PC-9 (cell line): ENCODE measurements at regions not wholly inside any gene's neighbourhood (a gene's known extent, or its start where the extent isn't known, plus 50 kb on each side); places are given as distances from the start of the nearest gene placed in this dataset.

Source experiments
- BruUV-seq: library from RNA; stranded (reverse); fragments of 400-500 nt; replicated peaks from 2 replicates; lab custom pipeline; 2021; lab: Mats Ljungman, UMichigan
- CTCF ChIA-PET: fragments of 300-600 bp; sonication (Branson Sonifier 250); formaldehyde crosslinking; loops from one replicate; lab custom pipeline; 2022; ENCODE audit warnings: antibody characterized with exemption; lab: Charles Lee
- POLR2A ChIA-PET: fragments of 300-600 bp; sonication (Branson Sonifier 250); formaldehyde crosslinking; loops from one replicate; lab custom pipeline; 2022; ENCODE audit warnings: antibody characterized with exemption; ENCODE audit not compliant: unreplicated experiment; lab: Charles Lee
- DNase-seq, 2 experiments: peaks; one replicate each; pipeline versions ENCODE4 v3.0.0 to v3.0.0-alpha.2; 2015 to 2022; ENCODE audit warnings: mixed read lengths in 1 of 2
- H2AFZ ChIP-seq: fragments of 200-600 bp; sonication (generic); 2 replicates; pipeline ENCODE4 v1.8.1; 2017; ENCODE audit warnings: antibody characterized with exemption
- H3F3A ChIP-seq: fragments of 200-600 bp; sonication (generic); 2 replicates; pipeline ENCODE4 v1.8.1; 2017; ENCODE audit warnings: antibody characterized with exemption, mild to moderate bottlenecking, low read depth; ENCODE audit not compliant: insufficient read depth
- H3K27ac ChIP-seq: fragments of 200-600 bp; sonication (generic); 2 replicates; pipeline ENCODE4 v1.6.1; 2016; ENCODE audit warnings: mixed run types
- H3K27me3 ChIP-seq: fragments of 200-600 bp; sonication (generic); 2 replicates; pipeline ENCODE4 v1.6.1; 2016; ENCODE audit warnings: low read depth, mixed run types; ENCODE audit not compliant: insufficient read depth
- H3K36me3 ChIP-seq: fragments of 200-600 bp; sonication (generic); 2 replicates; pipeline ENCODE4 v1.6.1; 2016; ENCODE audit warnings: low read depth, mixed run types
- H3K4me1 ChIP-seq: fragments of 200-600 bp; sonication (generic); replicated peaks from 2 replicates; pipeline ENCODE4 v1.6.1; 2016; ENCODE audit warnings: mixed run types; ENCODE audit not compliant: insufficient read depth
- H3K4me2 ChIP-seq: fragments of 200-600 bp; sonication (generic); 2 replicates; pipeline ENCODE4 v1.6.1; 2017; ENCODE audit warnings: mixed run types
- H3K4me3 ChIP-seq: fragments of 200-600 bp; sonication (generic); 2 replicates; pipeline ENCODE4 v1.6.1; 2016; ENCODE audit warnings: mixed run types
- H3K79me2 ChIP-seq: fragments of 200-600 bp; sonication (generic); 2 replicates; pipeline ENCODE4 v1.6.1; 2017; ENCODE audit warnings: low read depth, mixed run types
- H3K9me2 ChIP-seq: fragments of 200-600 bp; sonication (generic); 2 replicates; pipeline ENCODE4 v1.8.1; 2017; ENCODE audit warnings: mild to moderate bottlenecking; ENCODE audit not compliant: insufficient read depth
- H3K9me3 ChIP-seq: fragments of 200-600 bp; sonication (generic); 2 replicates; pipeline ENCODE4 v1.8.1; 2016; ENCODE audit warnings: low read depth; ENCODE audit not compliant: insufficient read depth
- H4K20me1 ChIP-seq: fragments of 200-600 bp; sonication (generic); 2 replicates; pipeline ENCODE4 v1.8.1; 2017; ENCODE audit not compliant: insufficient read depth
- EZH2 ChIP-seq: fragments of 200-600 bp; sonication (generic); IDR thresholded peaks from 2 replicates; pipeline ENCODE4 v1.8.0; 2017; ENCODE audit warnings: antibody characterized with exemption, low read depth
- intact Hi-C: fragments of 100-400 bp; cut with micrococcal nuclease; formaldehyde crosslinking; loops from one replicate; pipeline ENCODE4 v1.10.0; 2022; ENCODE audit not compliant: unreplicated experiment
- TF ChIP-seq, protein P1 (sequence below): fragments of 200-600 bp; sonication (generic); conservative IDR thresholded peaks from 2 replicates; pipeline ENCODE4 v1.6.1; 2017; ENCODE audit warnings: mixed run types, antibody characterized with exemption, mild to moderate bottlenecking, moderate library complexity

DNA sequence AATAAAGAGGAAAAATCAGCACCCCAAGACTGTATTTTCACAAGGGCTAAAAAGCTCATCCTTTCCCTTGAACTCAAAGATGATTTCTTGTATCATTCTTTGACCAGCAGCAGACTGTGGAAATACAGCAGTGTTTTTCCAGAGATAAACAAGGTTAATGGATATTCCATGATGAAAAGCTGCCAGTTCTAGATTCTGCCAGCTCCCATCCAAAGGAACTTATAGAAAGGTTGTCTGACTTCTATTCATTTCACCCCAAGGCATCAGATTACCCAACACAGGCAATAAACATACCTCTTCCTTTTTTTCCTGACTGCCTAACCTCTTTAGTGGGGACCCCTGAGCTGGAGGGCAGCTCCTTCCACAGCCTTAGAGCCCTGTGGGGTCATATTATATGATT lies 375.8 kb upstream of the THBS1 start:
- Histone ChIP-seq H3K27me3 (no peaks in the 10 kb centered on the region), H3K79me2 (no peaks in the 10 kb centered on the region), H3F3A (no peaks in the 10 kb centered on the region), H3K9me2 (no peaks in the 10 kb centered on the region), H3K27ac (no peak overlapping the region), H2AFZ (no peak overlapping the region), H3K4me3 (no peak overlapping the region), H3K4me1 (peaks cover 14% of the 10 kb centered on the region), H3K4me2 (no peak overlapping the region), H4K20me1 (no peaks in the 10 kb centered on the region), H3K36me3 (no peaks in the 10 kb centered on the region), H3K9me3 (no peaks in the 10 kb centered on the region; the same call in 1 of the 2 replicates)
- intact Hi-C loops, result no loop called here
- TF ChIP-seq, protein P1, sequence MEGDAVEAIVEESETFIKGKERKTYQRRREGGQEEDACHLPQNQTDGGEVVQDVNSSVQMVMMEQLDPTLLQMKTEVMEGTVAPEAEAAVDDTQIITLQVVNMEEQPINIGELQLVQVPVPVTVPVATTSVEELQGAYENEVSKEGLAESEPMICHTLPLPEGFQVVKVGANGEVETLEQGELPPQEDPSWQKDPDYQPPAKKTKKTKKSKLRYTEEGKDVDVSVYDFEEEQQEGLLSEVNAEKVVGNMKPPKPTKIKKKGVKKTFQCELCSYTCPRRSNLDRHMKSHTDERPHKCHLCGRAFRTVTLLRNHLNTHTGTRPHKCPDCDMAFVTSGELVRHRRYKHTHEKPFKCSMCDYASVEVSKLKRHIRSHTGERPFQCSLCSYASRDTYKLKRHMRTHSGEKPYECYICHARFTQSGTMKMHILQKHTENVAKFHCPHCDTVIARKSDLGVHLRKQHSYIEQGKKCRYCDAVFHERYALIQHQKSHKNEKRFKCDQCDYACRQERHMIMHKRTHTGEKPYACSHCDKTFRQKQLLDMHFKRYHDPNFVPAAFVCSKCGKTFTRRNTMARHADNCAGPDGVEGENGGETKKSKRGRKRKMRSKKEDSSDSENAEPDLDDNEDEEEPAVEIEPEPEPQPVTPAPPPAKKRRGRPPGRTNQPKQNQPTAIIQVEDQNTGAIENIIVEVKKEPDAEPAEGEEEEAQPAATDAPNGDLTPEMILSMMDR, result no peak
- no peak for TF ChIP-seq EZH2
- no TSS peak for BruUV-seq
- POLR2A ChIA-PET, result interaction anchor here (0.6 to 0.9 kb wide), 2 partner anchors 31 to 376 kb away, joined by 3 to 5 read pairs; partner anchors contain the start of gene THBS1
- DNase-seq, result no peak
- CTCF ChIA-PET, result no interaction called here

DNA sequence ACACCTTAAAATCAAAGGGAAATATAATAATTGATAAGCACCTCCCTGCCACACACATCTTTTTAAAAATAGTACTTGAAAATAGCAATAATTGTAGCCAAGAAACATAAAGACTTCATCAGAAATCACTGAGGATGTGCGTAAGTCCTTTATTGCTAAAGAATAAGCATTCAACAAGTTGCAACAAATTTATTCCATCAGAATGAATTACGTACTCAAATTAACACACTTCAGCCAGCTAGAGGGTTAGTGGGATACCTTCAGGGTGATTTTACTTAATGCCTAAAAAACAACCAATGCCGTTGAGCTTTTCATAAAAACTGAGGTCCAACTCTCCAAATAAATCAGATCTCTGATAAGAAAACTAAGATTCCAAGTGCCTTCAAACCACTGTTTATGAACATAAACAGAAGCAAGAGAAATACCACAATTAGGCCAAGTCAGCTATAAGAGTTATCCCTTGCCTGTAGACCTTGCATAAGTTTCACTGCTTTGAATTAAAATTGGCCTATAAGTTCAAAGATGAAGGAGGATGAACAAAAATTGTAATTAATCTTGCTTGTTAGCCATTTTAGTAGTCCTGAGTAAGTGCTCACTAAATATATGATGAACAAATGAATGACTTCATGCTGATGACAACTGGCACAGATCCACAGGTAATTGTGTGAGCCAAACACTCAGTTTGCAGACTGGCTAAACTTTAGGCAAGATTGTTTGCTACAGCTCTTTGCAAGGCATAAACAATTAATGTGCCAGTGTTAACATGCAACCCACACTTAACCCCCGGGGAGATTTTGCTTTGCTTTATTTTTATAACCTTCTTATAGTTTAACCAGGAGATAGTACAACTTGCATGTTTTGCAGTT lies 375.1 kb upstream of the THBS1 start:
- Histone ChIP-seq H2AFZ (no peak overlapping the region), H3K27ac (no peak overlapping the region), H3K9me2 (no peaks in the 10 kb centered on the region), H3K79me2 (no peaks in the 10 kb centered on the region), H4K20me1 (no peaks in the 10 kb centered on the region), H3K4me3 (no peak overlapping the region), H3K36me3 (no peaks in the 10 kb centered on the region), H3K4me2 (no peak overlapping the region), H3F3A (no peaks in the 10 kb centered on the region), H3K27me3 (no peaks in the 10 kb centered on the region), H3K9me3 (no peaks in the 10 kb centered on the region; the same call in none of the 2 replicates), H3K4me1 (peaks cover 14% of the 10 kb centered on the region)
- no peak for DNase-seq
- TF ChIP-seq, protein P1, result no peak
- no peak for TF ChIP-seq EZH2
- intact Hi-C loops, result no loop called here
- BruUV-seq, result no TSS peak
- CTCF ChIA-PET, result no interaction called here
- POLR2A ChIA-PET, result interaction anchor here (0.6 kb wide), 1 partner anchor 30 kb away, joined by 3 read pairs; no protein-coding TSS in a partner anchor

DNA sequence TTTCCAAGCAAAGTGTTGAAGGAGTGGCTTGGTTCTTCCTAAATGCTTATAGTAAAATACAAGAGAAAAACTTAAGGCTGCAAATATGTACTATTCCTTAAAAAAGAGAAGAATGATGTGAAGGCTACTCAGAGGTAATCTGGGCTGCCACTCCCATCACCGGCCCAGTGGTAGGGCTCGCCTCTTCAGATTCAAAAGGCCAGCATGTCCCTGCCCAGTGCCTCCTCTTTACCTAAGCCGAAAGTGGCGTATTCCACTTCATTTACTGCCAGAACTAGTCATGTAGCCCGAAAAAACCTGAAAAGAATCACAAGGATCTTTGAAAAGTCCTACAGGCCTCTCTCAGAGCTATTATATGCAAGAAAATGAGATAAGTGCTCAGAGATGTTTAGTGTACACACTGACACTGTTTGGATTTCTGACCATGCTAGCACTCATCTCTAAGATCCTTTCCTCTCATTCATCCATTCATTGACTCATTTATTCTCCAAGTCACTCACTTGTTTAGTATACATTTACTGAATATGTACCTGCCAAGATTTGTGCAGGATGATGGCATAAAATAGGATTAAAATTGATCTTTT lies 373.3 kb upstream of the THBS1 start:
- ChIA-PET CTCF (no interaction called here), POLR2A (no interaction called here)
- no peak overlapping the region for H2AFZ ChIP-seq
- H4K20me1 ChIP-seq, result no peaks in the 10 kb centered on the region
- no peaks in the 10 kb centered on the region for H3K79me2 ChIP-seq
- peaks cover 6% of the 10 kb centered on the region for H3K4me1 ChIP-seq
- no peak overlapping the region for H3K4me2 ChIP-seq
- no peak overlapping the region for H3K4me3 ChIP-seq
- intact Hi-C loops, result no loop called here
- H3K27me3 ChIP-seq, result no peaks in the 10 kb centered on the region
- DNase-seq, result no peak
- no peak overlapping the region for H3K27ac ChIP-seq
- H3K36me3 ChIP-seq, result no peaks in the 10 kb centered on the region
- H3K9me3 ChIP-seq, result peaks cover 4% of the 10 kb centered on the region
- H3F3A ChIP-seq, result no peaks in the 10 kb centered on the region
- no TSS peak for BruUV-seq
- no peak for TF ChIP-seq EZH2
- TF ChIP-seq, protein P1, result no peak
- no peaks in the 10 kb centered on the region for H3K9me2 ChIP-seq
